GM12878 (cell line): ENCODE measurements at regions not wholly inside any gene's neighbourhood (a gene's known extent, or its start where the extent isn't known, plus 50 kb on each side); places are given as distances from the start of the nearest gene placed in this dataset.

Experiments
- ATAC-seq: fragments of 200-7000 bp; cut with Tn5 transposase; 3 replicates; pipeline ENCODE4 v1.9.1; 2020; ENCODE audit warnings: mild to moderate bottlenecking, moderate library complexity
- BruUV-seq: library from RNA; stranded (reverse); fragments of 400-500 nt; replicated peaks from 2 replicates; lab custom pipeline; 2021; lab: Mats Ljungman, UMichigan
- CTCF ChIA-PET: fragments of 300-600 bp; sonication (Branson Sonifier 250); formaldehyde crosslinking; extraction: SDS; loops from one replicate; lab custom pipeline; 2021; ENCODE audit warnings: inconsistent platforms; lab: Yijun Ruan, JAX
- POLR2A ChIA-PET: fragments of 350-600 bp; formaldehyde crosslinking; extraction: SDS; loops from one replicate; lab custom pipeline; 2021; ENCODE audit warnings: inconsistent platforms; lab: Charles Lee
- RAD21 ChIA-PET: fragments of 300-600 bp; sonication (Branson Sonifier 250); formaldehyde crosslinking; loops from one replicate; lab custom pipeline; 2023; ENCODE audit warnings: antibody characterized with exemption; ENCODE audit not compliant: unreplicated experiment; lab: Charles Lee
- SMC1A ChIA-PET: fragments of 300-600 bp; sonication (Branson Sonifier 250); formaldehyde crosslinking; loops from one replicate; lab custom pipeline; 2023; ENCODE audit not compliant: unreplicated experiment, uncharacterized antibody; lab: Charles Lee
- DNase-seq: peaks from one replicate; pipeline ENCODE4 v3.0.0-alpha.2; 2011; ENCODE audit warnings: low read depth, low spot score
- FAIRE-seq: peaks from 3 replicates; lab custom pipeline; 2011; peaks lifted over from hg19 to GRCh38; lab: Jason Lieb, UNC
- H2AFZ ChIP-seq: 2 replicates; pipeline ENCODE4 v1.6.0; 2011; ENCODE audit warnings: low read depth, low read length, control low read depth; ENCODE audit not compliant: control insufficient read depth
- H3K27ac ChIP-seq: 2 replicates; pipeline ENCODE4 v1.5.1; 2011; ENCODE audit warnings: control low read depth; ENCODE audit not compliant: control insufficient read depth, insufficient read depth
- H3K27me3 ChIP-seq, 2 experiments: replicated peaks in 1 of 2; 2 replicates each; pipeline versions ENCODE4 v1.6.0 to v1.6.1; 2011; ENCODE audit warnings: low read length in 1 of 2; ENCODE audit not compliant: control insufficient read depth in 2 of 2, insufficient read depth in 2 of 2
- H3K36me3 ChIP-seq, 2 experiments: 2 replicates each; pipeline ENCODE4 v1.5.1; 2011; ENCODE audit warnings: low read length in 1 of 2; ENCODE audit not compliant: control insufficient read depth in 2 of 2, insufficient read depth in 2 of 2
- H3K4me1 ChIP-seq: 2 replicates; pipeline ENCODE4 v1.6.1; 2011; ENCODE audit warnings: mild to moderate bottlenecking, low read length, moderate library complexity, mixed read lengths; ENCODE audit not compliant: control insufficient read depth, insufficient read depth
- H3K4me2 ChIP-seq: 2 replicates; pipeline ENCODE4 v1.6.0; 2011; ENCODE audit warnings: control low read depth; ENCODE audit not compliant: control insufficient read depth, insufficient read depth
- H3K4me3 ChIP-seq: fragments of 200-600 bp; sonication (generic); 2 replicates; pipeline ENCODE4 v1.5.1; 2016
- H3K79me2 ChIP-seq: 2 replicates; pipeline ENCODE4 v1.6.0; 2011; ENCODE audit warnings: low read length; ENCODE audit not compliant: control insufficient read depth, insufficient read depth
- H3K9ac ChIP-seq: 2 replicates; pipeline ENCODE4 v1.8.0; 2011; ENCODE audit warnings: low read length, control low read depth, mixed read lengths; ENCODE audit not compliant: control insufficient read depth, insufficient read depth
- H3K9me3 ChIP-seq: replicated peaks from 3 replicates; pipeline ENCODE4 v1.5.1; 2011; ENCODE audit warnings: mild to moderate bottlenecking, low read length; ENCODE audit not compliant: control insufficient read depth, insufficient read depth
- H4K20me1 ChIP-seq: 2 replicates; pipeline ENCODE4 v1.6.0; 2011; ENCODE audit not compliant: control insufficient read depth, insufficient read depth
- ASH2L ChIP-seq: fragments of 300-600, 200-600 bp; sonication (generic); IDR thresholded peaks from 2 replicates; pipeline ENCODE4 v1.6.1; 2017; ENCODE audit warnings: low read depth, mild to moderate bottlenecking, borderline replicate concordance
- CBFB ChIP-seq: IDR thresholded peaks from 2 replicates; pipeline ENCODE4 v1.6.1; 2016; ENCODE audit warnings: antibody characterized with exemption, low read depth
- CBX3 ChIP-seq: fragments of 200-600 bp; sonication (generic); IDR thresholded peaks from 2 replicates; pipeline ENCODE4 v1.6.1; 2016; ENCODE audit warnings: low read depth, borderline replicate concordance
- CBX5 ChIP-seq: sonication (generic); IDR thresholded peaks from 2 replicates; pipeline ENCODE4 v1.6.1; 2016; ENCODE audit warnings: low read depth, moderate library complexity, mild to moderate bottlenecking, inconsistent platforms
- EP300 ChIP-seq, 2 experiments: fragments of 150-350 bp in 1 of 2; IDR thresholded peaks; 2 replicates each; pipeline ENCODE4 v1.6.1; 2011 to 2012; ENCODE audit warnings: low read depth in 2 of 2, low read length in 2 of 2, borderline replicate concordance in 1 of 2, improper control_type of control experiment in 1 of 2, inconsistent platforms in 1 of 2; ENCODE audit not compliant: control insufficient read depth in 1 of 2
- FOS ChIP-seq: IDR thresholded peaks from 3 replicates; pipeline ENCODE4 v1.6.1; 2011; ENCODE audit warnings: borderline replicate concordance; ENCODE audit not compliant: insufficient read length; ENCODE audit errors: extremely low read depth
- HDAC2 ChIP-seq: fragments of 200-600 bp; sonication (generic); IDR thresholded peaks from 2 replicates; pipeline ENCODE4 v1.6.1; 2017
- JUND ChIP-seq: IDR thresholded peaks from 2 replicates; pipeline ENCODE4 v1.6.1; 2012; ENCODE audit warnings: low read depth, mild to moderate bottlenecking, low read length, improper control_type of control experiment, moderate library complexity
- MTA2 ChIP-seq: fragments of 450-650 bp; IDR thresholded peaks from 2 replicates; pipeline ENCODE4 v1.6.1; 2016; ENCODE audit warnings: low read depth, mild to moderate bottlenecking, moderate library complexity
- MYC ChIP-seq: IDR thresholded peaks from 2 replicates; pipeline ENCODE4 v1.6.1; 2011; ENCODE audit warnings: mild to moderate bottlenecking, low read length, moderate library complexity, inconsistent platforms; ENCODE audit not compliant: insufficient read depth, insufficient replicate concordance, insufficient read length, severe bottlenecking
- NBN ChIP-seq: fragments of 450-650 bp; IDR thresholded peaks from 2 replicates; pipeline ENCODE4 v1.6.1; 2016
- NR2F1 ChIP-seq: fragments of 450-650 bp; conservative IDR thresholded peaks from 2 replicates; pipeline ENCODE4 v1.6.1; 2017; ENCODE audit warnings: mild to moderate bottlenecking
- PAX8 ChIP-seq: fragments of 450-650 bp; IDR thresholded peaks from 2 replicates; pipeline ENCODE4 v1.6.1; 2017; ENCODE audit warnings: mild to moderate bottlenecking, moderate library complexity
- POLR2A ChIP-seq: IDR thresholded peaks from 2 replicates; pipeline ENCODE4 v1.6.1; 2011; ENCODE audit warnings: low read depth, mild to moderate bottlenecking, low read length
- POLR2AphosphoS5 ChIP-seq: IDR thresholded peaks from 2 replicates; pipeline ENCODE4 v1.6.1; 2011; ENCODE audit warnings: mild to moderate bottlenecking, low read length, inconsistent platforms
- RB1 ChIP-seq: fragments of 450-650 bp; formaldehyde crosslinking; IDR thresholded peaks from 2 replicates; pipeline ENCODE4 v1.6.1; 2017; ENCODE audit warnings: mild to moderate bottlenecking, borderline replicate concordance
- RELA ChIP-seq: fragments of 450-650 bp; IDR thresholded peaks from 2 replicates; pipeline ENCODE4 v1.8.0; 2014; ENCODE audit warnings: borderline replicate concordance; ENCODE audit not compliant: partially characterized antibody
- SIX5 ChIP-seq: IDR thresholded peaks from 2 replicates; pipeline ENCODE4 v1.6.1; 2011; ENCODE audit warnings: mild to moderate bottlenecking, low read depth, low read length, moderate library complexity; ENCODE audit not compliant: severe bottlenecking
- SMC3 ChIP-seq: IDR thresholded peaks from 2 replicates; pipeline ENCODE4 v1.6.1; 2011; ENCODE audit warnings: low read length, improper control_type of control experiment, borderline replicate concordance
- SPI1 ChIP-seq: IDR thresholded peaks from 2 replicates; pipeline ENCODE4 v1.6.1; 2011; ENCODE audit warnings: low read depth, mild to moderate bottlenecking, low read length, moderate library complexity, borderline replicate concordance; ENCODE audit not compliant: insufficient read depth
- YBX1 ChIP-seq: fragments of 450-650 bp; IDR thresholded peaks from 2 replicates; pipeline ENCODE4 v1.6.1; 2016; ENCODE audit warnings: antibody characterized with exemption
- WGBS: methylation state at CpG from one replicate; pipeline ENCODE4 v1.1.6; 2016; ENCODE audit warnings: low lambda C conversion rate; ENCODE audit not compliant: insufficient replicate concordance, insufficient coverage; ENCODE audit errors: missing lambda C conversion rate; 5-methylcytosine and 5-hydroxymethylcytosine counted together
- in situ Hi-C: fragments of 300-500 bp; cut with MboI; formaldehyde crosslinking; loops from 9 replicates; pipeline ENCODE4 v1.14.3; 2018; ENCODE audit warnings: mixed read lengths
- intact Hi-C: fragments of 100-400 bp; cut with micrococcal nuclease; formaldehyde crosslinking; loops from one replicate; pipeline ENCODE4 v1.14.2; 2022; ENCODE audit not compliant: unreplicated experiment
- TF ChIP-seq, protein P1 (sequence below): fragments of 450-650 bp; IDR thresholded peaks from 2 replicates; pipeline ENCODE4 v1.6.1; 2017; ENCODE audit warnings: low read depth, mild to moderate bottlenecking, moderate library complexity
- TF ChIP-seq, protein P2 (sequence below): fragments of 450-650 bp; IDR thresholded peaks from 2 replicates; pipeline ENCODE4 v1.6.1; 2017; ENCODE audit warnings: borderline replicate concordance
- TF ChIP-seq, protein P3 (sequence below): IDR thresholded peaks from 2 replicates; pipeline ENCODE4 v1.6.1; 2011; ENCODE audit warnings: low read depth, mild to moderate bottlenecking, low read length, moderate library complexity, borderline replicate concordance; ENCODE audit errors: extremely low read depth

DNA sequence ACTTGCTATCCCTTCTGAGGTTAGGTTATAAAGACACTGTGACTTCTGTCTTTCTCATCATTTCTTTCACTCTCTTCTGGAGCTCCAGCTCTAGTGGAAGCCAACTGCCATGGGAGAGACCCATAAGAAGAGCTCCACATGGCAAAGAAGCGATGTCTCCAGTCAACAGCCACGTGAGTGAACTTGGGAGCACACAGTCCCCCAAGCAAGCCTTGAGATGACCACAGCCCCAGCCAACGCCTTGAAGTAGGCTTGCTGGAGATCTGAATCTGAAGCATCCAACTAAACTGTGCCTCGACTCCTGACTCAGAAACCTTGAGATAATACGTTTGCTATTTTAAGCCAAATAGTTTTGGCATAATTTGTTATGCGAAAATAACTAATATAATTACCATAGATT is 181.7 kb upstream of the GDF10 start (continued):
- TF ChIP-seq PAX8 (no peak), POLR2A (no peak), SMC3 (no peak), FOS (no peak), MTA2 (no peak), SIX5 (no peak), CBFB (no peak), SPI1 (no peak), MYC (no peak)
- TF ChIP-seq, protein P1, sequence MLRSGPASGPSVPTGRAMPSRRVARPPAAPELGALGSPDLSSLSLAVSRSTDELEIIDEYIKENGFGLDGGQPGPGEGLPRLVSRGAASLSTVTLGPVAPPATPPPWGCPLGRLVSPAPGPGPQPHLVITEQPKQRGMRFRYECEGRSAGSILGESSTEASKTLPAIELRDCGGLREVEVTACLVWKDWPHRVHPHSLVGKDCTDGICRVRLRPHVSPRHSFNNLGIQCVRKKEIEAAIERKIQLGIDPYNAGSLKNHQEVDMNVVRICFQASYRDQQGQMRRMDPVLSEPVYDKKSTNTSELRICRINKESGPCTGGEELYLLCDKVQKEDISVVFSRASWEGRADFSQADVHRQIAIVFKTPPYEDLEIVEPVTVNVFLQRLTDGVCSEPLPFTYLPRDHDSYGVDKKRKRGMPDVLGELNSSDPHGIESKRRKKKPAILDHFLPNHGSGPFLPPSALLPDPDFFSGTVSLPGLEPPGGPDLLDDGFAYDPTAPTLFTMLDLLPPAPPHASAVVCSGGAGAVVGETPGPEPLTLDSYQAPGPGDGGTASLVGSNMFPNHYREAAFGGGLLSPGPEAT, result no peak
- TF ChIP-seq, protein P2, sequence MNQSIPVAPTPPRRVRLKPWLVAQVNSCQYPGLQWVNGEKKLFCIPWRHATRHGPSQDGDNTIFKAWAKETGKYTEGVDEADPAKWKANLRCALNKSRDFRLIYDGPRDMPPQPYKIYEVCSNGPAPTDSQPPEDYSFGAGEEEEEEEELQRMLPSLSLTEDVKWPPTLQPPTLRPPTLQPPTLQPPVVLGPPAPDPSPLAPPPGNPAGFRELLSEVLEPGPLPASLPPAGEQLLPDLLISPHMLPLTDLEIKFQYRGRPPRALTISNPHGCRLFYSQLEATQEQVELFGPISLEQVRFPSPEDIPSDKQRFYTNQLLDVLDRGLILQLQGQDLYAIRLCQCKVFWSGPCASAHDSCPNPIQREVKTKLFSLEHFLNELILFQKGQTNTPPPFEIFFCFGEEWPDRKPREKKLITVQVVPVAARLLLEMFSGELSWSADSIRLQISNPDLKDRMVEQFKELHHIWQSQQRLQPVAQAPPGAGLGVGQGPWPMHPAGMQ, result no peak

DNA sequence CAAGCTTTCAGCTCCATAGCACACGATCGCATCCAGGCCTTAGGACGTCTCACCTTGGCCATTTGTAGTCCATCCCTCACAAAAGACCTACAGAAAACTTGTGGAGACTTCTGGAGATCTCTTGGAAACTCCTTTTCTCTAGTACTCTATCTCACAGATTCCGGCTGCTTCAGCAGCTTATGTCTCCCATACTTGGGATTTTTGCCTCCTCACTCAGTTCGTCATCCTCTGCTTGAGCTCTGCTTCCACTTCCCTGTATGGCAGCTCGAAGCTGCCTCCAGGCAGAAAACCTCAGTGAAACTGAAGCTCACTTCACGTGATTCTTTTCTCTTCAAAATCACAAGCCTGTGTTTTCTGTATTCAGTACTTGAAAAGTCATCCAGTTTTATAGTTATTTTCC is 178.7 kb upstream of the GDF10 start:
- CTCF ChIA-PET, result no interaction called here
- no peak for FAIRE-seq
- TF ChIP-seq EP300 (IDR thresholded peaks at IDR 0.05; ENCODE audit: borderline replicate concordance in 1 of 2, control insufficient read depth in 1 of 2, low read depth in 2 of 2, low read length in 2 of 2) (no peak), CBX5 (no peak), POLR2AphosphoS5 (no peak), NBN (no peak), HDAC2 (no peak), MTA2 (no peak), RB1 (no peak), NR2F1 (no peak), ASH2L (no peak), RELA (no peak), YBX1 (no peak), JUND (no peak), CBX3 (no peak)
- TF ChIP-seq, protein P3, sequence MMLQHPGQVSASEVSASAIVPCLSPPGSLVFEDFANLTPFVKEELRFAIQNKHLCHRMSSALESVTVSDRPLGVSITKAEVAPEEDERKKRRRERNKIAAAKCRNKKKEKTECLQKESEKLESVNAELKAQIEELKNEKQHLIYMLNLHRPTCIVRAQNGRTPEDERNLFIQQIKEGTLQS, result no peak

More for the DNA sequence above, 178.7 kb upstream of the GDF10 start:
- H3K4me2 ChIP-seq, result no peak overlapping the region
- H3K4me1 ChIP-seq, result no peaks in the 10 kb centered on the region
- 24% methylated on average over 7 of the region's 7 CpGs for WGBS
- BruUV-seq, result no TSS peak
- H3K36me3 ChIP-seq, result no peaks in the 10 kb centered on the region
- H3K9me3 ChIP-seq, result no peaks in the 10 kb centered on the region
- RAD21 ChIA-PET, result interaction anchor here (1.1 to 1.2 kb wide), 2 partner anchors 73 to 76 kb away, joined by 3 read pairs; no protein-coding TSS in a partner anchor
- SMC1A ChIA-PET, result interaction anchor here (0.6 to 1.5 kb wide), 5 partner anchors 11 to 1901 kb away, joined by 3 to 5 read pairs (median 3); no protein-coding TSS in a partner anchor
- DNase-seq (no peak), ATAC-seq (no peak)
- POLR2A ChIA-PET, result no interaction called here
- in situ Hi-C loops, result no loop called here
- H3K27me3 ChIP-seq, result no peaks in the 10 kb centered on the region; a peak in 2 of 4 replicates
- intact Hi-C loops, result no loop called here
- no peaks in the 10 kb centered on the region for H4K20me1 ChIP-seq
- no peak overlapping the region for H3K27ac ChIP-seq
- H3K4me3 ChIP-seq, result no peak overlapping the region
- H3K9ac ChIP-seq, result no peak overlapping the region
- H3K79me2 ChIP-seq, result no peaks in the 10 kb centered on the region
- H2AFZ ChIP-seq, result no peak overlapping the region
